ENCODE measurements at regions not wholly inside any gene's neighbourhood (a gene's known extent, or its start where the extent isn't known, plus 50 kb on each side); places are given as distances from the start of the nearest gene placed in this dataset.

- no peak for TF ChIP-seq POLR2A (IDR thresholded peaks at IDR 0.05)
- TF ChIP-seq, protein P1, sequence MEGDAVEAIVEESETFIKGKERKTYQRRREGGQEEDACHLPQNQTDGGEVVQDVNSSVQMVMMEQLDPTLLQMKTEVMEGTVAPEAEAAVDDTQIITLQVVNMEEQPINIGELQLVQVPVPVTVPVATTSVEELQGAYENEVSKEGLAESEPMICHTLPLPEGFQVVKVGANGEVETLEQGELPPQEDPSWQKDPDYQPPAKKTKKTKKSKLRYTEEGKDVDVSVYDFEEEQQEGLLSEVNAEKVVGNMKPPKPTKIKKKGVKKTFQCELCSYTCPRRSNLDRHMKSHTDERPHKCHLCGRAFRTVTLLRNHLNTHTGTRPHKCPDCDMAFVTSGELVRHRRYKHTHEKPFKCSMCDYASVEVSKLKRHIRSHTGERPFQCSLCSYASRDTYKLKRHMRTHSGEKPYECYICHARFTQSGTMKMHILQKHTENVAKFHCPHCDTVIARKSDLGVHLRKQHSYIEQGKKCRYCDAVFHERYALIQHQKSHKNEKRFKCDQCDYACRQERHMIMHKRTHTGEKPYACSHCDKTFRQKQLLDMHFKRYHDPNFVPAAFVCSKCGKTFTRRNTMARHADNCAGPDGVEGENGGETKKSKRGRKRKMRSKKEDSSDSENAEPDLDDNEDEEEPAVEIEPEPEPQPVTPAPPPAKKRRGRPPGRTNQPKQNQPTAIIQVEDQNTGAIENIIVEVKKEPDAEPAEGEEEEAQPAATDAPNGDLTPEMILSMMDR (IDR thresholded peaks at IDR 0.05) = no peak
- H3K27me3 ChIP-seq = peaks cover 0 to 17% (median 0%) of the 10 kb centered on the region in 9 donors
- H3K4me1 ChIP-seq = no peaks in the 10 kb centered on the region
- WGBS, 4 donors = 75 to 86% (median 78%) methylated on average over 2 of the region's 2 CpGs
- H3K4me3 ChIP-seq = no peak overlapping the region
- no peaks in the 10 kb centered on the region for H3K36me3 ChIP-seq
- no peaks in the 10 kb centered on the region for H3K9me3 ChIP-seq
- ATAC-seq (no peak), DNase-seq (no peak)
- no peak overlapping the region for H3K27ac ChIP-seq
- intact Hi-C loops (cut with DNase I) = no loop called here
Observed at GRCh38 chr2:221975151-221975550, 323.6 kb downstream of the PAX3 start.

DNA sequence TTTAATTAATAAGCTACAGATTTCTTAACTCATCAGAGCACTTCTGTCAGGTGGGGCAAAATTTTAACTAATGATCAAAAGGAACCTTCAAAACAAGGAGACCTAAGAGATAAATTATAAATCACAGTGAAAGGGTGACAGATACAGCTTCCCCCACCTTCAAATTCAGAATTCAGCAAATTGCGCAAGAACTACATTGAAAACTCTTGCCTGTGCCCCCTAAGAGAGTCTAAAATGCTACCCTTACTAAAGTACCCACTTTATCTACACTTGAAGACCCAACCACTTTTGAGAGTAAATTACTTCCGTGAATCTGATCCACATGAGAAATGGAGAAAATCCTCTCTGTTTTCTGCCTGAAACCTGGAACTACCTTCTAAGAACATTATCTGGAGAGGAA is 324.9 kb downstream of the PAX3 start:
- TF ChIP-seq POLR2A (IDR thresholded peaks at IDR 0.05) = no peak
- TF ChIP-seq, protein P1 (IDR thresholded peaks at IDR 0.05) = no peak
- 91 to 95% (median 95%) methylated on average over 2 of the region's 2 CpGs for WGBS, 4 donors
- no peak overlapping the region for H3K27ac ChIP-seq
- no peaks in the 10 kb centered on the region for H3K4me1 ChIP-seq
- ATAC-seq (no peak), DNase-seq (no peak)
- intact Hi-C loops (cut with DNase I) = loop anchor here in 1 of 10 donors (5.0 kb wide), 1 partner anchor 402 kb away; the partner anchor contains the start of gene EPHA4
- no peaks in the 10 kb centered on the region for H3K9me3 ChIP-seq
- peaks cover 0 to 24% (median 0%) of the 10 kb centered on the region in 9 donors for H3K27me3 ChIP-seq
- no peaks in the 10 kb centered on the region for H3K36me3 ChIP-seq
- no peak overlapping the region for H3K4me3 ChIP-seq

GRCh38 chr2:221973502-221973901 is 325.3 kb downstream of the PAX3 start:
- no peak for TF ChIP-seq POLR2A (IDR thresholded peaks at IDR 0.05)
- TF ChIP-seq, protein P1 (IDR thresholded peaks at IDR 0.05) = no peak
- Histone ChIP-seq H3K4me1 (no peaks in the 10 kb centered on the region), H3K36me3 (no peaks in the 10 kb centered on the region), H3K27ac (no peak overlapping the region), H3K4me3 (no peak overlapping the region), H3K27me3 (peaks cover 0 to 24% (median 0%) of the 10 kb centered on the region in 9 donors), H3K9me3 (no peaks in the 10 kb centered on the region)
- DNase-seq = no peak
- ATAC-seq = no peak
- WGBS, 4 donors = 90 to 95% (median 93%) methylated on average over 3 of the region's 3 CpGs
- intact Hi-C loops (cut with DNase I) = loop anchor here in 1 of 10 donors (5.0 kb wide), 1 partner anchor 401 kb away; the partner anchor contains the start of gene EPHA4

DNA sequence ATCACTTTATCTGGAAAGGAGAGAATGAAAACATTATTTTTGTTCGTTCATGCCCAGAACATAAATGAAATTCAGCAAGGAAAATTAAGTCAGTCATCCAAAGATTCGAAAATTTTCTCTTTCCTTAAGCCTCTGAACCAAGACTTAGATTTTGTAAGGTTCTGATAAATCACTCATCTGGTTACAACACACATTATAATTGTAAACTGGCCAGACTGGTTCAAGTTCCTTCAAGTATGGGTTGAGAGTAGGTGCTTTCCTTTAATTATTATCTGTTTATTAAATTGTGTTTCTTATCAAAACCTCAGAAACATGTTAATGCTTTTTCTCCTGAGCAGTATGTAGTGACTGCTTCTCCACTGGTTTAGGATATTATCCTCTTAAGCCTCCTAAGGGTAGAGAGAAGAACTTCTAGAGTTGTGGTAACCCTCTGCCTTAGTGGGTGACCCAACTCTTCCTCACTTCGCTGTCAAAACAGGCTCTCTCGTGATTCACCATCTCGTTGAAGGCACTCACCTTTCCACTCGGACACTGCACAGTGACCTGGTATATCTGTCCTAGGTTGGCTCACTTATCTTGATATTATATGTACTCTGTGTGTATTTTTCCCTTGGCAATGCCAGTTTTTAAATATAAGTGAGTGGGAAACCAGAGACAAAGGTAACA is 325.9 kb downstream of the PAX3 start:
- no peak for TF ChIP-seq POLR2A (IDR thresholded peaks at IDR 0.05)
- TF ChIP-seq, protein P1 (IDR thresholded peaks at IDR 0.05) = no peak
- Histone ChIP-seq H3K4me3 (no peak overlapping the region), H3K9me3 (no peaks in the 10 kb centered on the region), H3K36me3 (no peaks in the 10 kb centered on the region), H3K27ac (no peak overlapping the region), H3K4me1 (no peaks in the 10 kb centered on the region), H3K27me3 (peaks cover 0 to 24% (median 0%) of the 10 kb centered on the region in 9 donors)
- intact Hi-C loops (cut with DNase I) = loop anchor here in 1 of 10 donors (5.0 kb wide), 1 partner anchor 401 kb away; the partner anchor contains the start of gene EPHA4
- DNase-seq = no peak
- no peak for ATAC-seq
- 81 to 89% (median 83%) methylated on average over 6 of the region's 6 CpGs for WGBS, 4 donors
